GM12874 (cell line): ENCODE measurements at regions not wholly inside any gene's neighbourhood (a gene's known extent, or its start where the extent isn't known, plus 50 kb on each side); places are given as distances from the start of the nearest gene placed in this dataset.

Experiments
- CTCF ChIP-seq: IDR thresholded peaks from 2 replicates; pipeline ENCODE4 v1.5.1; 2011; ENCODE audit warnings: low read depth, mild to moderate bottlenecking, control low read depth, low read length, moderate library complexity; ENCODE audit not compliant: insufficient read depth

- TF ChIP-seq CTCF: no peak
Measured at GRCh38 chr7:118312966-118313365, 88.5 kb downstream of the ANKRD7 start.

DNA sequence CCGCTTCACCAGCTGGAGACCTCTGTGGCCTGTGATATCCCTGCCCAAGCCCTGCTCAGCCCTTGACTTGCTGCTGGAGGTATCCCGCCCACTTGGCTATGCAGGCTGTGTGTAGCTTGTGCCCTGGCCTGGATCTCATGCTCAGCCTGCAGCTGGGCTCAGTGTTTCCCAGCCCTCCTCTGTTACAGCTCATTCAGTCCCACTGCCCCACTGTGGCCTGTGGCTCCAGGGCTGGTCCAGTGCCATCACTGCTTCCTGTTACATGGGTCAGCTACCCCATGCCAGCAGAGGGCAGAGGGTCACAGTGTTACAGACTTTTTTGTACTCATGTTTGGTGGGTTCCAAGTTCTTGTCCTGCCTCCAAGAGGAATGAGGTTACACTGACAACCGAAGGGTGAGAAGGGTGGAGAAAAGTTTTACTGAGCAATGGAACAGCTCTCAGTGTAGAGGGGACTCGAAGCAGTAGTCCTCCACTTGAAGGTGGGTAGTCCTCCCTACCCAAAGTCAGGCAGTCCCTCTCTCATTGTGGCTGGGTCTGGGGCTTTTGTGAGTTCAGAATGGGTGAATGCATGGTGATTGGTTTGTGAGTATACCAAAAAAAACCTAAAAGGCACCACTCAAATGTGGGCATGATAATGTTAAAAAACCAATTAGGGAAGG is 100.4 kb downstream of the ANKRD7 start:
- TF ChIP-seq CTCF: no peak

DNA sequence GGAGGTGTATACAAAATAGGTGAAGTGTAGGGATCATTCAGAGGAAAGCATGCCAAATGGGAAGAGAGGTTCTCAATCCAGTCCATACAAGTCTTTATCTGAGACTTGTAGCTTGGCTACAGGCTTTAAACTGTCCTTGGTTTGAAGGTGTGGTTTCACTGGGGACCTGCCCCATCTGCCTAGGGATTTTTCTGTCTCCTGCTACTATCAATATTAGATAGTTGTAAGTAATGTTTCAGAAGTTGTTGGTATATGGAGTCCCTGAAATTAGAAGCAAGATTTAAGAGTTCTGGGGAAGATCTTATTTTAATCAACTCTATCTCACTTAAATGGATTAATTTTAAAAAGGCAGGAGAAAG is 100.9 kb downstream of the ANKRD7 start:
- no peak for TF ChIP-seq CTCF

DNA sequence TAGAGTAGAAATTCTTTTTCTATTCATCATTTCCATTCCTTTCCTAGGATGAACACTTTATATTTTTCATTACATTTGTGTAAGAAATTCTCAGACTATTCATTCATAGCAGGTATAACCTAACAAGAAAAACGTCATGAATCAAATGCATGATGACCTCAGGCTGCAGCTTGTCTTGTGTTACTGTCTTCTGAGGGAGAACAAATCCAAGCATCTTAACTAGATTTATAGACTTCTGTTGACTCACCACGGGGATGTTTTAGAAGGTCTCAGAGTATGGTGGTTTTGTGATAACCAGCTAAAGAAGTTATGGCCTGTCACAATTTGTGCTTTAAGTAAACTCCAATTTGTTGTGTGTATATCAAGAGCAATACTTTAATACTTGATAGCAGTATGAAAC is 102.7 kb downstream of the ANKRD7 start:
- TF ChIP-seq CTCF: no peak

DNA sequence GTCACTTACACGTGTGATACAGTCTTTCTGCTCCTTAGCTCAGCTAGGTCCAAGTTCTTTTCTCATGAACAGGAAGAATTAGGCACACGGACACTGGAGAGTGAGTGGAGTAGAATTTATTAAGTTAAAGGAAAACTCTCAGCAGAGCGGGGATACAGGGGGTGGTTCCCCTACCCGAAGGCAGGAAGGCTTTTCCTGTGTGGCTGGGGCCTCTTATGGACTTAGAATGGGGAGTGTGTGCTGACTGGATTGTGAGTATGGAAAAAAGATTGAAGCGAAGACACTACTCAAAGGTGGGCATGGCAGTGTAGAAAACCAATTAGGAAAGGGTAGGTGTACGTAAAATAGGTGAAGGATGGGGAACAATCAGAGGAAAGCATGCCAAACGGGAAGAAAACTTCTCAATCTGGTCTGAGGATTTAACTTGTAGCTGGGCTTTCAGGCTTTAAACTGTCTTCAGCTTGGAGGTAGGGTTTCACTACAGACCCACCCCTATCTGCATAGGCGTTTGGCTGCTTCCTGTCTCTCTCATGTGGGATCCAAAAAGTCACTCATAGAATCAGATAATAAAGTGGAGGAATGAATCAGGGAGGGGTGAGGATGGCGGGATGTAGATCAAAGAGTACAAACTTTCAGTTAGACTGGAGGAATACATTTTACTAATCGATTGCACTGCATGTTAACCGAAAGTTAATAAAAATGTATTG is 104.2 kb downstream of the ANKRD7 start:
- TF ChIP-seq CTCF: no peak

DNA sequence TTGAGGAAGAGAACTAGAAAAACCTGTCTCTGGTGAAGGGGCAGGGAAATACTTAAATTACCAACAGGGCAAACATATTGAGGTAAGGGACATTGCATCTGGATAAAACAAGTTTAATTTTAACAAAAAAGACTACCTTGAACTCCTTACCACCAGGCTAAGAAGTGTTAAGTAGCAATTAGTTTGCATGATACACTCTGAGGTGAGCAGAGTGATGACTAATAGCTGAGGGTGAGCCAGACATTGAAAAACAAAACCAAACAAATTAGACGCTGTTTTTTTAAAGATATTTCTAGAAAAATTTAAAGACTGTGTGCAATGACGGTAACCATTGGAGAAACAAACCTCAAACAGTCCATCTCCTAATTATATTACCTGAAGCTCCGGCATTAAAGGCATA is 105.9 kb downstream of the ANKRD7 start:
- TF ChIP-seq CTCF: no peak

DNA sequence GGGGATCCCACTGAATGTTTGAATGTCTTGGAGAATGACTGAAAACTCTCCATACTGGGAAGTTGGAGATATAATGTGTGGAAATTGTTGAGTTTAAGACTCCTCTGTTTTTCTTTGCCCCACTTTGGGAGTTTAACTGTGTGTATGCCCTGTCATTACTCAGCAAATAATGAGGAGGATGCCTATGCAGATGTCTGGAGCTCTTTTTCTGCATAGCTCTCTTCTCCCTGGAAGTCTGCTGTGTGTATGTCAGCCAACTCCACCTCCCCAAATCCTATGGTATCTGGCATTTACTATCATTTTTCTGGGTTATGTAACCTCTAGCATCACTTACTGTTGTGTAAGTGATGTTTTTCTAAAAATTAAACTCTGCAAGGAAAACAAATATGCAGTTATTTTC is 122.2 kb downstream of the ANKRD7 start:
- TF ChIP-seq CTCF: no peak
